WERI-Rb-1 (cell line): ENCODE measurements at regions not wholly inside any gene's neighbourhood (a gene's known extent, or its start where the extent isn't known, plus 50 kb on each side); places are given as distances from the start of the nearest gene placed in this dataset.

Source experiments
- DNase-seq: peaks from one replicate; pipeline ENCODE4 v3.0.0-alpha.2; 2020
- H3K27ac ChIP-seq: fragments of 250-450 bp; sonication (Bioruptor Pico); 2 replicates; pipeline ENCODE4 v1.5.1; 2020; ENCODE audit warnings: mild to moderate bottlenecking, moderate library complexity
- H3K27me3 ChIP-seq: fragments of 250-450 bp; sonication (Bioruptor Pico); 2 replicates; pipeline ENCODE4 v1.5.1; 2021; ENCODE audit warnings: mild to moderate bottlenecking, low read depth, moderate library complexity; ENCODE audit not compliant: insufficient read depth, severe bottlenecking
- H3K36me3 ChIP-seq: fragments of 250-450 bp; sonication (Bioruptor Pico); 2 replicates; pipeline ENCODE4 v1.5.1; 2020; ENCODE audit warnings: mild to moderate bottlenecking, moderate library complexity
- H3K4me3 ChIP-seq: 2 replicates; pipeline ENCODE4 v1.5.1; 2011; ENCODE audit warnings: low read depth, mild to moderate bottlenecking, control low read depth, low read length
- H3K9me3 ChIP-seq: fragments of 250-450 bp; sonication (Bioruptor Pico); 2 replicates; pipeline ENCODE4 v1.5.1; 2021; ENCODE audit warnings: mild to moderate bottlenecking, moderate library complexity; ENCODE audit not compliant: severe bottlenecking
- CTCF ChIP-seq: IDR thresholded peaks from 2 replicates; pipeline ENCODE4 v1.5.1; 2011; ENCODE audit warnings: low read depth, mild to moderate bottlenecking, control low read depth, inconsistent platforms, low read length

GRCh38 chr9:109574061-109574882 lies 76.2 kb upstream of the PTPN3 start:
- Histone ChIP-seq H3K9me3 (peaks cover 3% of the 10 kb centered on the region), H3K36me3 (no peaks in the 10 kb centered on the region), H3K4me3 (no peak overlapping the region), H3K27ac (no peak overlapping the region), H3K27me3 (peaks cover 73% of the 10 kb centered on the region)
- peak; percentile 36 for DNase-seq
- TF ChIP-seq CTCF: peak; percentile 63

- H3K9me3 ChIP-seq: peaks cover 4% of the 10 kb centered on the region
- H3K27me3 ChIP-seq: peaks cover 71% of the 10 kb centered on the region
- TF ChIP-seq CTCF: no peak
- no peak overlapping the region for H3K4me3 ChIP-seq
- no peaks in the 10 kb centered on the region for H3K36me3 ChIP-seq
- no peak overlapping the region for H3K27ac ChIP-seq
- DNase-seq: no peak
Measured at GRCh38 chr9:109576762-109577161, 78.7 kb upstream of the PTPN3 start.

- H3K27ac ChIP-seq: no peak overlapping the region
- no peak for DNase-seq
- TF ChIP-seq CTCF: no peak
- no peaks in the 10 kb centered on the region for H3K36me3 ChIP-seq
- H3K9me3 ChIP-seq: peaks cover 4% of the 10 kb centered on the region
- no peak overlapping the region for H3K4me3 ChIP-seq
- peaks cover 78% of the 10 kb centered on the region for H3K27me3 ChIP-seq
Measured at GRCh38 chr9:109579191-109579948, 81.3 kb upstream of the PTPN3 start.

- H3K4me3 ChIP-seq: no peak overlapping the region
- peaks cover 2% of the 10 kb centered on the region for H3K9me3 ChIP-seq
- TF ChIP-seq CTCF: no peak
- no peaks in the 10 kb centered on the region for H3K36me3 ChIP-seq
- H3K27ac ChIP-seq: no peak overlapping the region
- H3K27me3 ChIP-seq: peaks cover 74% of the 10 kb centered on the region
- DNase-seq: no peak
Measured at GRCh38 chr9:109582386-109582785, 84.3 kb upstream of the PTPN3 start.

- TF ChIP-seq CTCF: 0 out of 2 replicates have a peak, but pooled peaks have one; percentile 10
- DNase-seq: no peak
- no peak overlapping the region for H3K27ac ChIP-seq
- no peak overlapping the region for H3K4me3 ChIP-seq
- no peaks in the 10 kb centered on the region for H3K36me3 ChIP-seq
- H3K9me3 ChIP-seq: peaks cover 3% of the 10 kb centered on the region
- H3K27me3 ChIP-seq: peaks cover 87% of the 10 kb centered on the region
Measured at GRCh38 chr9:109584205-109584604, 86.1 kb upstream of the PTPN3 start.
